MG63 (cell line): ENCODE measurements at regions not wholly inside any gene's neighbourhood (a gene's known extent, or its start where the extent isn't known, plus 50 kb on each side); places are given as distances from the start of the nearest gene placed in this dataset.

Experiments
- DNase-seq: peaks from one replicate; pipeline ENCODE4 v3.0.0-alpha.2; 2020
- H3K27me3 ChIP-seq: fragments of 250-450 bp; sonication (Bioruptor Pico); 2 replicates; pipeline ENCODE4 v1.5.1; 2020; ENCODE audit warnings: mild to moderate bottlenecking, moderate library complexity
- H3K36me3 ChIP-seq: fragments of 250-450 bp; sonication (Bioruptor Pico); 2 replicates; pipeline ENCODE4 v1.5.1; 2020; ENCODE audit warnings: mild to moderate bottlenecking, moderate library complexity
- H3K4me3 ChIP-seq: fragments of 250-450 bp; sonication (Bioruptor Pico); 2 replicates; pipeline ENCODE4 v1.5.1; 2020; ENCODE audit warnings: mild to moderate bottlenecking, moderate library complexity
- H3K9me3 ChIP-seq: fragments of 250-450 bp; sonication (Bioruptor Pico); 2 replicates; pipeline ENCODE4 v1.5.1; 2020; ENCODE audit warnings: mild to moderate bottlenecking, moderate library complexity

GRCh38 chr4:53730031-53730805, 138.9 kb upstream of the LNX1 start:
- Histone ChIP-seq H3K27me3 (no peaks in the 10 kb centered on the region), H3K36me3 (no peaks in the 10 kb centered on the region), H3K4me3 (no peak overlapping the region), H3K9me3 (peaks cover 13% of the 10 kb centered on the region)
- DNase-seq = no peak

DNA sequence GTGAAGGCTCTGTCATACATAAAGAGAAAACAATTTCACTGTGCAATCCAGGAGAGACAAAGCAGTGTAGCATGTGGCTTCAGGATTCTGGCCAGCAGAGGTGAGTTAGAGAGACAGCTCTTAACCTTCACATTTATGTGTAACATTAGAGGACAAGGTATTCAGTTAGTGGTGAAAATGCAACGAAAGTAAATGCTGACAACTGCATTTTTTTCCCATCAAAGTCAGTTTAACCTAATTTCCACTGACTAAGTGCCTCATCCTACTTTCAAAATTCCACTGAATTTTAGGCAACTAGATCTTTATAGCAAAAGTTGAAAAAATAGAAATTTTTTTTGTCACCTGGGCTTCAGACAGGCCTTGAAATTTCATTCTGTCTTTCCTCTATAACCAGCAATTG, 130.8 kb upstream of the LNX1 start:
- DNase-seq = no peak
- no peaks in the 10 kb centered on the region for H3K36me3 ChIP-seq
- H3K9me3 ChIP-seq = no peaks in the 10 kb centered on the region; the same call in 1 of the 2 replicates
- no peaks in the 10 kb centered on the region for H3K27me3 ChIP-seq
- H3K4me3 ChIP-seq = no peak overlapping the region

DNA sequence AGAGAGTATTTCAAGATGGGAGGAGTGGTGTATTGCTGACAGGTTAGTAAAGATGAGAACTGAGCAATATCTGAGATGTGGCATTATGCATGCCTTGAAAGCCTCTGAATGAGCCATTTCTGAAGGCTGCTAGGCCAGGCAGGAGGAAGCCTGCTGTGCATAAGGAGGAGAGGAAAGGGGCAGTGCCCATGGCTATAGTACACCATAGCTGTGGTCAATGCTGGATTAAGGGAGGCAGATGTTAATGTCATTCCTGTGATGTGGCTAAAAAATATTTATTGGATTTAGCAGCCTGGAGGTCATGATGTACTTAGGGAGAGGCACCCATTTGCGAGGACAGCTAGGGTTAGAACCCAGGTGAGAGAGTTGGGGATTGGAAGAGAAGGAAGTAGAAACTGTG, 130.0 kb upstream of the LNX1 start:
- no peak for DNase-seq
- Histone ChIP-seq H3K4me3 (no peak overlapping the region), H3K27me3 (no peaks in the 10 kb centered on the region), H3K9me3 (no peaks in the 10 kb centered on the region; the same call in 1 of the 2 replicates), H3K36me3 (no peaks in the 10 kb centered on the region)

DNA sequence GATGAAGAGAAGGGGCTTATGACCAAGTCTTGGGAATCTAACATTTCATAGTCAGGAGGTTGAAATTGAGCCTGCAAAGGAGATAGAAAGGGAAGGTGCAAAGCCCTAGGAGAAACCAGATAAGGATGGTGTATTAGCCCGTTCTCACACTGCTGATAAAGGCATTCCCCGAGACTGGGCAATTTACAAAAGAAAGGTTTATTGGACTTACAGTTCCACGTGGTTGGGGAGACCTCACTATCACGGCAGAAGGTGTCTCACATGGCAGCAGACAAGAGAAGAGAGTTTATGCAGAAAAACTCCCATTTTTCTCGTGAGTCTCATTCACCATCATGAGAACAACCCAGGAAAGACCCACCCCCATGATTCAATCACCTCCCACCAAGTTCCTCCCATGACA, 129.5 kb upstream of the LNX1 start:
- H3K36me3 ChIP-seq = no peaks in the 10 kb centered on the region
- DNase-seq = no peak
- H3K27me3 ChIP-seq = no peaks in the 10 kb centered on the region
- no peaks in the 10 kb centered on the region; the same call in 1 of the 2 replicates for H3K9me3 ChIP-seq
- no peak overlapping the region for H3K4me3 ChIP-seq

DNA sequence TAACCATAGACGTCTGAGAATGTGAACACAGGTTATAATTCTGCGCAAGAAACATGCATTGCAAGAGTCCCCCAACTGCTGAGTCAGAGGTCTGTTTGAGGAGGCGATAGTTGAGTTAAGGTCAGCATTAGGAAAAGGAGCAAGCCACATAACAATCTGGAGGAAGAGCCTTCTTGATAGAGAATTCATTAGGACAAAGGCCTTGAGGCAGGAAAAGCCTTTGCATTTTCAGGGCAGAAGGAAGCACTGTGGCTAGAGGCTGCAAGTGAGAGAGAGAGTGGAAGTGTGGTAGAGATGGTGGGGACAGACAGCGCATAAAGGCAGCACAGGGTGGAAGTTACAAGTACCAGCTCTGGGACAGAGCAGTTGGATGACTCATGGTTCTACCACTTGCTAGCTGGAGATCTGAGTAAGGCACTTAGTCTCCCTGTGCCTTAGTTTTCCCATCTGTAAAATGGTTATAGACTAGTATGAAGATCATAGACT, 125.8 kb upstream of the LNX1 start:
- Histone ChIP-seq H3K27me3 (no peaks in the 10 kb centered on the region), H3K36me3 (no peaks in the 10 kb centered on the region)
- DNase-seq = no peak

GRCh38 chr4:53716471-53717063, 125.3 kb upstream of the LNX1 start:
- Histone ChIP-seq H3K4me3 (no peak overlapping the region), H3K27me3 (no peaks in the 10 kb centered on the region), H3K36me3 (no peaks in the 10 kb centered on the region), H3K9me3 (no peaks in the 10 kb centered on the region; the same call in 1 of the 2 replicates)
- no peak for DNase-seq

More for the DNA sequence above, 125.8 kb upstream of the LNX1 start:
- H3K4me3 ChIP-seq = no peak overlapping the region
- no peaks in the 10 kb centered on the region; the same call in 1 of the 2 replicates for H3K9me3 ChIP-seq

DNA sequence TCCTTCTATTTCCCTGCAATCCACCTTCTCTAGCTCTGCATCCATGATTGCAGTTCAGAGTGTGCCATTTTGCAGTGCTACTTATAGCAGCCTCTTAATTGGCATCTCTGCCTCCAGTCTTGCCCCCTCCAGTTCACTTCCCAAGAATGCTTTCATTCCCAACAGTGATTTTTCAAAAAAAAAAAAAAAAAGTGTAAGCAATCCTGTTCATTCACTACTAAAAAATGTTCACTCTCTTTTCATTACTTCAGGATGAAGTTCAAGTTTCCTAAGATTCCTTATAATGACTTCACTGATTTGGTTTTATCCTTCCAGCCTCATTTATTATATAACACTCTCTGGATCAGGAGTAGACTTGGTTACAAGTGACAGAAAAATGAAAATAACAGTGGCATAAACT, 124.7 kb upstream of the LNX1 start:
- no peak for DNase-seq
- Histone ChIP-seq H3K27me3 (no peaks in the 10 kb centered on the region), H3K36me3 (no peaks in the 10 kb centered on the region), H3K4me3 (no peak overlapping the region), H3K9me3 (no peaks in the 10 kb centered on the region; the same call in 1 of the 2 replicates)

DNA sequence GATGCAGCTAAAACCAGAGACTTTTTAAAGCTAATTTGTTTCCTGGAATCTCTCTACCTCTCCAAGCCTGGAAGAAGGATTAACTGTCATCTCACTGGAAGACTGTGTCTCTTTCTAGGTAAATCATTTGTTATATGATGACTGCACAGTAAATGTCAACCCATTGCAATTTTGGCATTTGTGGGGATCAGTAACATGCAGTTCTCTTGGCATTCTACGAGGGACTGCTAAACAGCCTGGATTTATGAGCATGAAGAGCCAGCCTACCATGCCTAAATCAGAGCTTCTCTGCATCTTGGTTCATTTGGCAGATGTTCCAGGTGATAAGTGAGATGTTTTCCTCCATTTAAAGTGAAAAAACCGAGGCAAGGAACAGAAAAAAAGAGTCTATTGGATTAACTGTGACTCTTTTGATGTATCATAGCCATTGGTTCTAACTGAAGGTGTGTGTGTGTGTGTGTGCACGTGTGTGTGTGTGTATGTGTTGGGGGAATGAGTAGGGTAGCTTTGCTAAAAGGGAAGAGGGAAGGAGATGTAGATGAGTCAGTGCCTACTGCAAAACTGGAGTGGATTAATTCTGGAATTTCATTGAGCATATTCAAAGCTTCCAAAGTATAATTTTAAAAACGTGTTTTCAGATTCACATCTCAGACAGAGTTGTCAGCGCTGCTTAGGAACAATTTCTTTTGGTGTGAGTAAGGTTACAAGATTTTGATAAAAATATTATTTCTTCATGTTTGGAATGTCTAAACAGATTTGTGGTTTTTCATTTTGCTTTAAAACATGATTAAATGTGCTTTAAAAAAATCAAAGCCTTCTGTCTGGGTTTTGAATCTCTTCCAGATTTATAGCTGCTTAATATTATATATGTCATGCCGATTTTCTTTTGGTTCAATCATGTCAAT, 123.2 kb upstream of the LNX1 start:
- peak; percentile 51 for DNase-seq
- Histone ChIP-seq H3K36me3 (no peaks in the 10 kb centered on the region), H3K4me3 (no peak overlapping the region), H3K27me3 (no peaks in the 10 kb centered on the region), H3K9me3 (no peaks in the 10 kb centered on the region)

DNA sequence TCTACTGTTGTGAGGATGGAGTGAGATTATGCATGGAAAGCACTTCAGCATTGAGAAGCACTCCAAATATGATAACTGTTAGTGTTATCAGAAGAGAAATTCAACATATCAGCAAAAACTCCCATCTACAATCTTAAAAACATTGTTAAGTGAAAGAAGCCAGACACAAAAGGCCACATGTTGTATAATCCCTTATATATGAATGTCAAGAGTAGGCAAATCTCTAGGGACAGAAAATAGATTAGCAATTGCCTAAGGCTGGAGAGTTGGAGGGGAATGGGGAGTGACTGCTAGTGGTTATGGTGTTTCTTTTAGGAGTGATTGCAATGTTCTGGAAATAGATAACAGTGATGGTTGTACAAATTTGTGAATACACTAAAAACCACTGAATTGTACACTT, 122.5 kb upstream of the LNX1 start:
- Histone ChIP-seq H3K9me3 (no peaks in the 10 kb centered on the region), H3K27me3 (no peaks in the 10 kb centered on the region), H3K4me3 (no peak overlapping the region), H3K36me3 (no peaks in the 10 kb centered on the region)
- no peak for DNase-seq

DNA sequence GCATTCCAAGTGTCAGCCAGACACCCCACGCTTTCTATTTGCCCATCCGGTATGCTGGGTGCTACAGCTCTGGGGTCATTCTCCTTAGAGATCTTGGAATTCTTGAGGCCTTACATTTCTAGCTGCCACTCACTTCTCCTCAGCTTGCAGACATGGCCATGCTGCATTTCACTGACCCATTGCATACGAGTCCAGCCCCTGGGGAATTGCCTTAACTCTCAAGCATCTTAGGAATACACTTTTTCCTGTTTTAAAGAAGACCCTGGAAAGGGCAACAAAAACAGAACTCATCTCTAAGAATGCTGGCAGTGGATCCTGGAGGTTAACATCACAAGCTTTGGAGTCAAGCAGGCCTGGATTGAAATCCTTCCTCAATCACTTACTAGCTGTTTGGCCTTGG, 122.0 kb upstream of the LNX1 start:
- no peaks in the 10 kb centered on the region for H3K9me3 ChIP-seq

GRCh38 chr4:53712408-53713020, 121.2 kb upstream of the LNX1 start:
- Histone ChIP-seq H3K4me3 (no peak overlapping the region), H3K27me3 (no peaks in the 10 kb centered on the region), H3K9me3 (no peaks in the 10 kb centered on the region), H3K36me3 (no peaks in the 10 kb centered on the region)
- no peak for DNase-seq

More for the DNA sequence above, 122.0 kb upstream of the LNX1 start:
- Histone ChIP-seq H3K4me3 (no peak overlapping the region), H3K36me3 (no peaks in the 10 kb centered on the region), H3K27me3 (no peaks in the 10 kb centered on the region)
- no peak for DNase-seq

- no peaks in the 10 kb centered on the region for H3K27me3 ChIP-seq
- no peak for DNase-seq
- no peaks in the 10 kb centered on the region for H3K36me3 ChIP-seq
Measured at GRCh38 chr4:53711926-53712325, 120.6 kb upstream of the LNX1 start.

DNA sequence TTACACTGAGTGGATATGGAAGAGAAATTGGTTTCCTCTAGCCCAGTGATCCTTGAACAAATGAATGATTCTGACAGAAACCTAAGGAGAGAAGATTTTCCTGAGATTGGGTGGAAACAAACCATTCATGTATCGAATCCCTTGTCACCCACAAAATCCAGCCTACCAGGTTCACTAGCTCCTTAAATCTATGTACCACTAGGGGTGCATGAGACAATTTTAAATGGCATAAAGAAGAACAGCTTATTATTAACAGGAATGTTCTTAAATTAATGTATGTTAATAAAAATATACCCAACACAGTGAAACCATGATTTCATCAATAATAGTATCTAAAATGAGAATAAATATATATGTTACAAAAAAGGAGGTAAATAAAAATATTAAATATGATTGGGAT, 118.4 kb upstream of the LNX1 start:
- no peak for DNase-seq
- H3K9me3 ChIP-seq = no peaks in the 10 kb centered on the region
- H3K4me3 ChIP-seq = no peak overlapping the region
- H3K36me3 ChIP-seq = no peaks in the 10 kb centered on the region
- no peaks in the 10 kb centered on the region for H3K27me3 ChIP-seq

More at GRCh38 chr4:53711926-53712325, 120.6 kb upstream of the LNX1 start:
- no peak overlapping the region for H3K4me3 ChIP-seq
- no peaks in the 10 kb centered on the region for H3K9me3 ChIP-seq

GRCh38 chr4:53707491-53707890, 116.2 kb upstream of the LNX1 start:
- no peak for DNase-seq
- H3K4me3 ChIP-seq = no peak overlapping the region
- H3K27me3 ChIP-seq = no peaks in the 10 kb centered on the region
- H3K36me3 ChIP-seq = no peaks in the 10 kb centered on the region
- peaks cover 3% of the 10 kb centered on the region; the same call in 1 of the 2 replicates for H3K9me3 ChIP-seq

DNA sequence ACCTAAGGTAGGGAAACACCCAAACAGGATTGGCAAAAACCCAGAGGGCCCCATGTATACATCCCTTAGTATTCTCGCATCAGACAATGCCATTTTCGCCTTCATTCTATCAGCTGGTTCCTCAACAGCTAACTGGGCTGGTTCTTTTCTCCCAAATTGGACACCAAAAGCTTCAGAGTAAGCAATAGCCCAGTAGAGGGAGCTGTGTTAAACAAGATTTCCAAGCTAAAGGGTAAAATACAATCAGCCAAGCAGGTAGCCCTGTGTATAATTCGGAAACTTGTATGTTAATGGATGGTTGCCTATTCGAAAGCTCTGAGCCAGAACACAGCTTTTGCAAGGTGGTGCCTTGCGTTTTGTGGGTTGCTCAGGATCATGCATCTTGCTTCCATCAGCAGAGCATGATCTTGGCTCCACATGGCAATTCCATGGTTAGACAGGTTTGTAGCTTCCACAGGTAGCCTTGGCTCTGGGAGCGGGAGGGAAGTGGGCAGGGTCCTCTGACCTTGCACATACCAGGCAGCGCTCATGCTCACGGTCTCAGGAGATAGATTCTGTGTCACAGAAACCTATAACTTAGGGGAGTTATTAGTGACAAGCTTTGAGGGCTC, 115.2 kb upstream of the LNX1 start:
- H3K27me3 ChIP-seq = no peaks in the 10 kb centered on the region
- H3K36me3 ChIP-seq = no peaks in the 10 kb centered on the region
- no peak overlapping the region for H3K4me3 ChIP-seq
- no peak for DNase-seq
- H3K9me3 ChIP-seq = peaks cover 3% of the 10 kb centered on the region; the same call in 1 of the 2 replicates

- no peak overlapping the region for H3K4me3 ChIP-seq
- no peaks in the 10 kb centered on the region for H3K27me3 ChIP-seq
- no peak for DNase-seq
- no peaks in the 10 kb centered on the region for H3K36me3 ChIP-seq
- H3K9me3 ChIP-seq = peaks cover 3% of the 10 kb centered on the region; the same call in 1 of the 2 replicates
Measured at GRCh38 chr4:53705972-53706371, 114.7 kb upstream of the LNX1 start.
